ENCODE measurements at regions not wholly inside any gene's neighbourhood (a gene's known extent, or its start where the extent isn't known, plus 50 kb on each side); places are given as distances from the start of the nearest gene placed in this dataset.

DNA sequence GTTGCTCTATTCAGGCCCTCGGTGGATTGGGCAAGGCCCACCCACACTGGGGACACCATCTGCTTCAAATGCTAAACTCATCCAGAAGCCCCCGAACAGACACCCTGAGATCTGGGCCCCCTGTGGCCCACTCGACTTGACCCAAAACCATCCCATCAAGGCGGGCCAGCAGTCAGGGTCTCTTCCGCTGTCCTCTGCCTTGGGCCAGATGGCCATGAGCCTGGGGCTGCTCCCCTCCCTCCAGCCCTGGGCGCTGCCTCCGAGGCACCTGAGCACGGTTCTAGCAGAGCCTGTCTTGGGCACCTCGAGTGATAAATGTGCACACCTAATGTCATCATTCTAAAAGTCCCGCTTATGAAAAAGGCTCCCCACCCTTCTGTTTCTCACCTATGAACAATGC is 449.4 kb downstream of the TCERG1L start:
- Histone ChIP-seq H3K9me3 (ENCODE audit: insufficient read depth, low read depth, low read length) (no peaks in the 10 kb centered on the region), H3K36me3 (ENCODE audit: insufficient read depth, low read depth, low read length) (no peaks in the 10 kb centered on the region), H3K27me3 (ENCODE audit: insufficient read depth, low read length) (no peaks in the 10 kb centered on the region), H3K4me3 (ENCODE audit: low read length) (no peak overlapping the region), H3K4me1 (ENCODE audit: insufficient read depth, low read length) (no peaks in the 10 kb centered on the region), H3K9ac (ENCODE audit: low read depth, low read length) (no peak overlapping the region), H3K27ac (ENCODE audit: low read length) (no peak overlapping the region)

DNA sequence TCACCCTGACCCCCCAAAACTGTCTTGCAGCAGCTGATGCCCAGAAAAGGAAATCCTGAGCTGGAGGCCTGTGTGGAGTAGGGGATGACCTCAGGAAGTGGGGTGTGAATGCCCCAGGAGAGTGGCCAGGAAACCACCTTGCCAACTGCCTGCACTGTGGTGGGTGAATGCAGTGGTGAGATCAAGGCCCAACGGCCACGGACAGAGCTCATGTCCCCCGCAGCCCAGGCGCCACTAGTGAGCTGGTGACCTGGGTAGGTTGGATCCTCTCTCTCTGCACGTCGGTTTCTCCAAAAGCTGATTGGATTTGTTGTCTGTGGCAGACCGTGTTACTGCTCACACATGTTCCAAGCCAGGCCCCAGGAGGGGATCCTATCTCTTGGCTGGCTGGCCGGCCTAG is 448.9 kb downstream of the TCERG1L start:
- H3K27me3 ChIP-seq (ENCODE audit: insufficient read depth, low read length), result no peaks in the 10 kb centered on the region
- H3K9ac ChIP-seq (ENCODE audit: low read depth, low read length), result no peak overlapping the region
- H3K4me1 ChIP-seq (ENCODE audit: insufficient read depth, low read length), result no peaks in the 10 kb centered on the region
- H3K27ac ChIP-seq (ENCODE audit: low read length), result no peak overlapping the region
- H3K4me3 ChIP-seq (ENCODE audit: low read length), result no peak overlapping the region
- no peaks in the 10 kb centered on the region for H3K36me3 ChIP-seq (ENCODE audit: insufficient read depth, low read depth, low read length)
- no peaks in the 10 kb centered on the region for H3K9me3 ChIP-seq (ENCODE audit: insufficient read depth, low read depth, low read length)

DNA sequence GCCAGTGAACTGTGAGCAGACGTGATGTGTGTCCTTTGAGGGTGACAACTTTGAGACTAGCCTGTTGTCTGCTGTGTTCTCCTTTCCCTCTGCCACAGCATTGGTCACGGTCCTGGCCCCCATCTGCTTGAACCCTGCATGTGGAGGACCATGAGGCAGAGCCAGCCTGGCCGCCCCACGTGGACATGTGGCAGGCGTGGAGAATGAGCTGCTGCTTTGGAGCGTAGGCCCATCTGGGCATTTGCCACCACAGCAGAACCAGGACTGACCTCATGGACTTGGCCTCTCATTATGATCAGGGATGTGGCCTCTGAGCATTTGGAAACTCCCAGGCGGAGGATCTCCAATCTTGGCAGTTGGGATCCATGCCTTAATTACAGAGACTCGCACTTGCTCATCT is 448.5 kb downstream of the TCERG1L start:
- no peak overlapping the region for H3K4me3 ChIP-seq (ENCODE audit: low read length)
- no peak overlapping the region for H3K9ac ChIP-seq (ENCODE audit: low read depth, low read length)
- no peaks in the 10 kb centered on the region for H3K27me3 ChIP-seq (ENCODE audit: insufficient read depth, low read length)
- H3K9me3 ChIP-seq (ENCODE audit: insufficient read depth, low read depth, low read length), result no peaks in the 10 kb centered on the region
- H3K27ac ChIP-seq (ENCODE audit: low read length), result no peak overlapping the region
- no peaks in the 10 kb centered on the region for H3K36me3 ChIP-seq (ENCODE audit: insufficient read depth, low read depth, low read length)
- H3K4me1 ChIP-seq (ENCODE audit: insufficient read depth, low read length), result no peaks in the 10 kb centered on the region

DNA sequence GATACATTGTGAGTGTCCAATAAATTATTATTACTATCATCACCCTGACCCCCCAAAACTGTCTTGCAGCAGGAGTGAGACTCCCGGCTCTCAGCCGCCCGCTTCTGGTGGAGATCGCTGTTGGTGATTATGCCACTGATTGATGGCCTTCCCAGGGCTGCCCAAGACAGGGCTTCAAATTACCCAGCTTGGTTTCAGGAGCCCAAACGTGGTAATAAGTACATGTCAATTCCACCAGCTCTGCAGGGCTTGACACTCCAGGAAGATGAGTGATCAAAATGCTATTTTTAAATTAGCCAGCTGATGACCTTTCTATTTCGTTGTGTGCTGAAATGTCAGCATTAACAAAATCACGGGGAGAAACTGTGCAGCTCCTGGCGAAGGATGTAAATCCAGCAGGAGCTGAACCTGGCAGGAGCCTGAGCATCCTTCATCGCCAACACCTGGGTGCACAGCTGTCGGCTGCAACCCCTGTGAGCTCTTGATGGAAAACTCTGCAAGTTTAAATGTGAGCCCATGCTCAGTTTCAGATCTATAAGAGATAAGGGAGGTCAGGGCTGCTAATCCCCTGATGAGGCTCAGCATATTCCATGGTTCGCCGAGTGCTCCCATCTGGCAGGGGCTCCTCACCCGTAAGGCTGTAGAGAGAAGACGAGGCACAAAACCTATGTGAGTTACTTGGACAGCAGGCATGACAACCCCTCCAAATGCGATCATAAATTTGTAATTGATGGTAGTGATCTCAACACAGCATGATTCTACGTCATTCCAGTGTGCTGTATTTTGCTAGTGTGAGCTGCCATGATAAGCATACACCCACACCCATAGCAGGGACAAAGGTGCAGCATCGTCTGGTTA is 446.3 kb downstream of the TCERG1L start:
- no peaks in the 10 kb centered on the region for H3K9me3 ChIP-seq (ENCODE audit: insufficient read depth, low read depth, low read length)

DNA sequence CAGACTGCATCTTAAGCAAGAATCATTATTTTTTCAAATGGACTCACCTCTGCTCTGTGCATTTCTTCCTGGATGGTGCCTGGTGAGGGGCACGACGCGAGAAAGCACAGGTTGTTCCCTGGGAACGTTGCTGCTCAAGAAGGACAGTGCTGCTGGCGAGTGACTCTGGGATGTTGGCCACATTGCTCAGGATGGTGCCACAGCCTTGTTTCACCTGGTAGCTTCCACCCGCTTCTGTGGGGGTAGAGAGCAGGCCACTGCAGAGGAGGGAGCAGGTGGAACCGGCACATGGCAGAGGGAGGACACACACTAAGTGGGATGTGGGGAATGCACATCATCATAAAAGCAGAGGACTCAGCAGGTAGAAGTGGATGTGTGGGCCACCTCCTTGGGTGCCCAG is 444.7 kb downstream of the TCERG1L start:
- no peak overlapping the region for H3K27ac ChIP-seq (ENCODE audit: low read length)
- no peaks in the 10 kb centered on the region for H3K4me1 ChIP-seq (ENCODE audit: insufficient read depth, low read length)
- H3K27me3 ChIP-seq (ENCODE audit: insufficient read depth, low read length), result no peaks in the 10 kb centered on the region
- no peak overlapping the region for H3K4me3 ChIP-seq (ENCODE audit: low read length)
- no peaks in the 10 kb centered on the region for H3K9me3 ChIP-seq (ENCODE audit: insufficient read depth, low read depth, low read length)
- H3K36me3 ChIP-seq (ENCODE audit: insufficient read depth, low read depth, low read length), result no peaks in the 10 kb centered on the region
- H3K9ac ChIP-seq (ENCODE audit: low read depth, low read length), result no peak overlapping the region

More for the DNA sequence above, 446.3 kb downstream of the TCERG1L start:
- no peak overlapping the region for H3K4me3 ChIP-seq (ENCODE audit: low read length)
- no peaks in the 10 kb centered on the region for H3K36me3 ChIP-seq (ENCODE audit: insufficient read depth, low read depth, low read length)
- no peak overlapping the region for H3K9ac ChIP-seq (ENCODE audit: low read depth, low read length)
- H3K27me3 ChIP-seq (ENCODE audit: insufficient read depth, low read length), result no peaks in the 10 kb centered on the region
- H3K27ac ChIP-seq (ENCODE audit: low read length), result no peak overlapping the region
- no peaks in the 10 kb centered on the region for H3K4me1 ChIP-seq (ENCODE audit: insufficient read depth, low read length)

DNA sequence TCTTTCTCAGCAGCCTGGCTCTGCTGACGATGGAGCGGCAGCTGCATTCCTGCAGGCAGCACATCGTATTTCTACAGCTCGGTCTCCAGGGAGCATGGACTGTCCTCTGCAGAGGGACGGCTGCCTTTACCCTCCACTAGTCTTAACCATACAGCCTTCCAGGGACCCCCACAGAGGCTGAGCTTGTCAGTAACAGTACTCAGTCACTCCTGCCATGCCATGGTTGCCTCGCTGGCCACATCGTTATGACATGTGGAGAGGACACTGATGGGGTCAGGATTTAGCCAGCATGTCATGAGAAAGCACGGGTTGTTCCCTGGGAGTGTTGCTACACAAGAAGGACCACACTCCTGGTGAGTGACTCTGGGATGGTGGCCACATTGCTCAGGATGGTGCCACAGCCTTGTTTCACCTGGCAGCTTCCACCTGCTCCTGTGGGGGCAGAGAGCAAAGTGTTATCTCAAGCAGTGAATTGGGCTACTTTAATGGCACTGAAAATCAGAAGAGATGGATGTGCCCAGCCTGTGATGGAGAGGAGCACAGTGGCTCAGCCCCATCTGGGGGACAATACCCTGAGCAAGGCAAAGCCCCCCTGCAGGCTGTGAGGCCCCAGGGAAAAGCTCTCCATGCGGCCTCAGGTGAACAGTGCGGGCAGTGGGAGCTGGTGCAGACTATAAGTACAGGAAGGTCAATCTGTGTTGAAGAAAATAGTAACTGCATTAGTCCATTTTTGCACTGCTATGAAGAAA is 443.9 kb downstream of the TCERG1L start:
- Histone ChIP-seq H3K27ac (ENCODE audit: low read length) (no peak overlapping the region), H3K9me3 (ENCODE audit: insufficient read depth, low read depth, low read length) (no peaks in the 10 kb centered on the region), H3K9ac (ENCODE audit: low read depth, low read length) (no peak overlapping the region), H3K27me3 (ENCODE audit: insufficient read depth, low read length) (no peaks in the 10 kb centered on the region), H3K36me3 (ENCODE audit: insufficient read depth, low read depth, low read length) (no peaks in the 10 kb centered on the region), H3K4me3 (ENCODE audit: low read length) (no peak overlapping the region), H3K4me1 (ENCODE audit: insufficient read depth, low read length) (no peaks in the 10 kb centered on the region)

DNA sequence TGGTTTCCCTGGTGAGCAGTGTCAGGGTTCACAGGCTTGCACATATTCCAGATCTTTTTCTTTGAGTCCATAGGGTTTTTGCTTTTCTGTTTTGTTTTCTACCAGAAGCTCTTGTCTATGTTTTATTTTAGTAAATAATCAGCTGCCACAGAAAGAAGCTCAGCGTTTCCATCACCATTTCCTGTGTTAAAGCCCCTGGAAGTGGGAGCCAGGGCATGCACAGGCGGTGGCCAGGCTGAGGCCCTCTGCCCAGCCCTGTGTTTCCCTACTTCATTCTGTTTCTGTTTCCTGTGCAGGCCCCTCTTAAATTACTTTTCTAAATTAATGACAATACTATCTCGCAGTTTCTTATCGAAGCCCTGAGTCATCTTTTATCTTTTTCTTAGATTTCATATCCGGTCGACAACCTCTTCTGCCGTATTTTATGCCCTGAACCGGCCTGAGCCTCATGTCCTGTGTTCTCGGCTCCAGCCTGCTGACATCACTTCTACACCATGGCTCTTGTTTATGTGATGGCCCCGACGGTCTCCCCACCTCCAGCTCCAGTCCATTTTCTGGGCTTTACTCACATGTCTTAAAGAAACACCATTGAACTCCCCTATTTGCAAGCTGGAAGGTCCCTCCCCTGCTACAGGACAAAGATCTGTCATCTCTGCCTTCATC is 442.2 kb downstream of the TCERG1L start:
- Histone ChIP-seq H3K36me3 (ENCODE audit: insufficient read depth, low read depth, low read length) (no peaks in the 10 kb centered on the region), H3K9me3 (ENCODE audit: insufficient read depth, low read depth, low read length) (no peaks in the 10 kb centered on the region), H3K27ac (ENCODE audit: low read length) (no peak overlapping the region), H3K4me1 (ENCODE audit: insufficient read depth, low read length) (no peaks in the 10 kb centered on the region), H3K9ac (ENCODE audit: low read depth, low read length) (no peak overlapping the region), H3K27me3 (ENCODE audit: insufficient read depth, low read length) (no peaks in the 10 kb centered on the region), H3K4me3 (ENCODE audit: low read length) (no peak overlapping the region)

DNA sequence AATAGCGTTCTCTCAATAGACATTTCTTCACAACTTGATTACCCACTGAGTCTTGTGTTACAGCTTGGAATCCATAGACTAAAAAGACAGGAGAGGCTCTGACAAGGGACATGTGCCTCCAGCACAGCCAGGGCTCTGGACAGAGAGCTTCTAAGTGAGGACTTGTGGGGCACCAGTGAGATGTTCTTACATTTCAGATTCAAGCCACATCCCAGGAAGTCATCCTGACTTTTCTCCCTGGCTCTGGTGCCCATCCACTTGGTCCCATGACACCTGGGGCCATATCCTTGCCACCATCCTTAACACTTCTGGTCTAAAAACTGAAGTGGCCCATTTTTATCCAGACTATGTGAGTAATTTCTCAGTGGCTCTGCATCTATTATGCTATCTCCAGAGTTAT is 440.1 kb downstream of the TCERG1L start:
- H3K36me3 ChIP-seq (ENCODE audit: insufficient read depth, low read depth, low read length), result no peaks in the 10 kb centered on the region

DNA sequence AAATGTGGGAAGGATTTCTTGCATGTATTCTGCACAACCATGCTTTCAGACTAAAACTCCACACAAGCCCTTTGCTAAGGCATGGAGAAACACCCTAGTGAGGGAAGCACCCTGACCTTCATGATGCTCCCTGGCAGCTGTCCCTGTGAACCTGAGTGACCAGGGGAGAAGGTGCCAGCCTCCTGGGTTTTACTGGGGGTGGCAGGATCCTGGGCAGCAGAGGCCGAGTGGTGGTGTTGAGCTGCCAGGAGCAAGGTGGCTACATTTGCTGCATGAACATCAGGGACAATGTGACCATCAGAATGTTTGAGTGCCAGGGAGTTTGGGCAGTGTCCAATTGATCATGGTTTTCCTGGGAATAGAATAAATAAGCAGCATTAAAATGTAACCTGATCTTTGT is 437.9 kb downstream of the TCERG1L start:
- Histone ChIP-seq H3K4me3 (ENCODE audit: low read length) (no peak overlapping the region), H3K36me3 (ENCODE audit: insufficient read depth, low read depth, low read length) (no peaks in the 10 kb centered on the region), H3K27me3 (ENCODE audit: insufficient read depth, low read length) (no peaks in the 10 kb centered on the region), H3K4me1 (ENCODE audit: insufficient read depth, low read length) (no peaks in the 10 kb centered on the region), H3K27ac (ENCODE audit: low read length) (no peak overlapping the region), H3K9ac (ENCODE audit: low read depth, low read length) (no peak overlapping the region), H3K9me3 (ENCODE audit: insufficient read depth, low read depth, low read length) (no peaks in the 10 kb centered on the region)

More for the DNA sequence above, 440.1 kb downstream of the TCERG1L start:
- Histone ChIP-seq H3K27ac (ENCODE audit: low read length) (no peak overlapping the region), H3K9me3 (ENCODE audit: insufficient read depth, low read depth, low read length) (no peaks in the 10 kb centered on the region), H3K9ac (ENCODE audit: low read depth, low read length) (no peak overlapping the region), H3K4me1 (ENCODE audit: insufficient read depth, low read length) (no peaks in the 10 kb centered on the region), H3K27me3 (ENCODE audit: insufficient read depth, low read length) (no peaks in the 10 kb centered on the region), H3K4me3 (ENCODE audit: low read length) (no peak overlapping the region)

DNA sequence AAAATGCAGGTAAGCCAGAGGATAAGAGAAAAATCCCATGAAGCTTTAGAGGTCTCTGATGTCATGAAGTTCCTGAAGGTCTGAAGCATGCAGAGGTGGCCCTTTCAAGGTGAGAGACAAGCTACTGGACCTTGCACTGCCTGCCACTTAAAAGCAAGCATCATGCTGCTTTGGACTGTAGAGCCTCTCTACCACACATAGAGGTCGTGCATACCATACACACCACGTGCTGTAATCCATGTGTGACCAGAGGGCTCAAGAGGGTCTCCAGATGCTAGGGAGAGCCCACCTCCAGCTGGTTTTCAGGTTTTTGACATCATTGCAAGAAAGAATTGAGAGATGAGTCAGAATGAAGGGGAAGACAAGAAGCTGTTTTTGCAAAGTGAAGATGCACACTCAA is 436.4 kb downstream of the TCERG1L start:
- Histone ChIP-seq H3K4me3 (ENCODE audit: low read length) (no peak overlapping the region), H3K9me3 (ENCODE audit: insufficient read depth, low read depth, low read length) (no peaks in the 10 kb centered on the region), H3K27ac (ENCODE audit: low read length) (no peak overlapping the region), H3K4me1 (ENCODE audit: insufficient read depth, low read length) (no peaks in the 10 kb centered on the region), H3K27me3 (ENCODE audit: insufficient read depth, low read length) (no peaks in the 10 kb centered on the region), H3K36me3 (ENCODE audit: insufficient read depth, low read depth, low read length) (no peaks in the 10 kb centered on the region), H3K9ac (ENCODE audit: low read depth, low read length) (no peak overlapping the region)

DNA sequence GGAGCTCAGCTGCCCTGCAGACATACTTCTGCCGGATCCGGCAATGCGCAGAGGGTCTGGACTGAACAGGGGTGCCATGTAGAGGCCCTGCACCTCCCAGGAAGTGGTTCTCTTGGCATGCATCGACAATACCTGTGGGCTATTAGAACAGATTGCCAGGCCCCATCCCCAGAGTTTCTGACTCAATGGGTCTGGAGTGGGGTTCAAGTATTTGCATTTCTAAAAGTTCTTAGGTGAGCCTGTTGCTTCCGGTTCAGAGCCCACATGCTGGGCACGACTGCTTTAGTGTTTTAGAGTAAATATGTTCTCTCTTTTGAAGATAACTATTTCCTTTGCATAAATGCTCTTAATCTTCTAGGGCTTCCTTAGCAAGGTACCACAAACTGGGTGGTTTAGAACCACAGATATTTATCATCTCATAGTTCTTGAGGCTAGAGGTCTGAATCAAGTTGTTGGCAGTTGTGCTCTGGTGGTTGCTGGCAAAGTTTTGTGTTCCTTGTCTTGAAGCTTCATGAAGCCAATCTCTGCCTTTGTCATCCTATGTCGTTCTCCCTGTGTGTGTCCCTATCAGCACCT is 435.5 kb downstream of the TCERG1L start:
- H3K9ac ChIP-seq (ENCODE audit: low read depth, low read length), result no peak overlapping the region
- no peaks in the 10 kb centered on the region for H3K9me3 ChIP-seq (ENCODE audit: insufficient read depth, low read depth, low read length)
- H3K4me1 ChIP-seq (ENCODE audit: insufficient read depth, low read length), result no peaks in the 10 kb centered on the region
- H3K27ac ChIP-seq (ENCODE audit: low read length), result no peak overlapping the region
- H3K27me3 ChIP-seq (ENCODE audit: insufficient read depth, low read length), result no peaks in the 10 kb centered on the region
- no peak overlapping the region for H3K4me3 ChIP-seq (ENCODE audit: low read length)
- H3K36me3 ChIP-seq (ENCODE audit: insufficient read depth, low read depth, low read length), result no peaks in the 10 kb centered on the region
